KMS-11 (cell line): ENCODE measurements at regions not wholly inside any gene's neighbourhood (a gene's known extent, or its start where the extent isn't known, plus 50 kb on each side); places are given as distances from the start of the nearest gene placed in this dataset.
A peak's percentile ranks its signal among the peaks of the same experiment; 100 is the strongest.

Source experiments
- H2AFZ ChIP-seq: fragments of 200-600 bp; sonication (generic); 2 replicates; pipeline ENCODE4 v1.6.1; 2016; ENCODE audit warnings: antibody characterized with exemption, mixed run types, low read depth
- H3K27ac ChIP-seq: fragments of 200-600 bp; sonication (generic); 2 replicates; pipeline ENCODE4 v1.6.1; 2016; ENCODE audit warnings: mild to moderate bottlenecking, mixed run types
- H3K27me3 ChIP-seq: fragments of 200-600 bp; sonication (generic); 2 replicates; pipeline ENCODE4 v1.6.1; 2017; ENCODE audit warnings: mild to moderate bottlenecking, low read depth, mixed run types, moderate library complexity; ENCODE audit not compliant: insufficient read depth
- H3K36me3 ChIP-seq: fragments of 200-600 bp; sonication (generic); 2 replicates; pipeline ENCODE4 v1.6.1; 2017; ENCODE audit warnings: mild to moderate bottlenecking, mixed run types; ENCODE audit not compliant: insufficient read depth
- H3K4me1 ChIP-seq: fragments of 200-600 bp; sonication (generic); 2 replicates; pipeline ENCODE4 v1.6.1; 2016; ENCODE audit warnings: mild to moderate bottlenecking, low read depth, mixed run types; ENCODE audit not compliant: poor library complexity, severe bottlenecking
- H3K4me2 ChIP-seq: fragments of 200-600 bp; sonication (generic); 2 replicates; pipeline ENCODE4 v1.7.0; 2016; ENCODE audit warnings: mild to moderate bottlenecking, mixed run types
- H3K4me3 ChIP-seq: fragments of 200-600 bp; sonication (generic); IDR thresholded peaks from 2 replicates; pipeline ENCODE4 v1.6.1; 2017; ENCODE audit warnings: low read depth, low read length, mixed read lengths; ENCODE audit not compliant: insufficient read depth
- H3K79me2 ChIP-seq: fragments of 200-600 bp; sonication (generic); 2 replicates; pipeline ENCODE4 v1.6.1; 2016; ENCODE audit warnings: low read depth, mixed run types; ENCODE audit not compliant: insufficient read depth
- H3K9ac ChIP-seq: fragments of 200-600 bp; sonication (generic); 2 replicates; pipeline ENCODE4 v1.6.1; 2016; ENCODE audit warnings: mild to moderate bottlenecking, mixed run types
- H4K20me1 ChIP-seq: fragments of 200-600 bp; sonication (generic); 2 replicates; pipeline ENCODE4 v1.6.1; 2016; ENCODE audit warnings: mild to moderate bottlenecking, mixed run types; ENCODE audit not compliant: insufficient read depth
- CTCF ChIP-seq: fragments of 200-600 bp; sonication (generic); conservative IDR thresholded peaks from 2 replicates; pipeline ENCODE4 v1.6.1; 2017; ENCODE audit warnings: low read depth, mild to moderate bottlenecking, antibody characterized with exemption, low read length, moderate library complexity, mixed read lengths

GRCh38 chr18:53971331-53971730, 253.1 kb downstream of the MBD2 start:
- TF ChIP-seq CTCF, result no peak

GRCh38 chr18:53952700-53953099, 271.8 kb downstream of the MBD2 start:
- H2AFZ ChIP-seq, result no peak overlapping the region
- H3K27me3 ChIP-seq, result no peaks in the 10 kb centered on the region
- no peak overlapping the region for H3K4me3 ChIP-seq
- TF ChIP-seq CTCF, result no peak
- peak overlapping the region; percentile 1; the same call in 1 of the 2 replicates for H3K27ac ChIP-seq
- H3K4me2 ChIP-seq, result peak overlapping the region; percentile 51
- no peaks in the 10 kb centered on the region for H3K79me2 ChIP-seq
- peaks cover 32% of the 10 kb centered on the region for H3K4me1 ChIP-seq
- H4K20me1 ChIP-seq, result no peaks in the 10 kb centered on the region
- H3K9ac ChIP-seq, result no peak overlapping the region
- no peaks in the 10 kb centered on the region for H3K36me3 ChIP-seq

More at GRCh38 chr18:53971331-53971730, 253.1 kb downstream of the MBD2 start:
- Histone ChIP-seq H4K20me1 (no peaks in the 10 kb centered on the region), H3K79me2 (no peaks in the 10 kb centered on the region), H3K27ac (no peak overlapping the region), H3K27me3 (no peaks in the 10 kb centered on the region), H3K4me3 (no peak overlapping the region), H3K4me2 (no peak overlapping the region), H3K36me3 (no peaks in the 10 kb centered on the region), H3K9ac (no peak overlapping the region), H2AFZ (no peak overlapping the region), H3K4me1 (no peaks in the 10 kb centered on the region)

GRCh38 chr18:53950545-53950944, 273.9 kb downstream of the MBD2 start:
- no peak for TF ChIP-seq CTCF
- no peaks in the 10 kb centered on the region for H3K79me2 ChIP-seq
- H3K27me3 ChIP-seq, result no peaks in the 10 kb centered on the region

GRCh38 chr18:53948991-53949390, 275.5 kb downstream of the MBD2 start:
- Histone ChIP-seq H3K79me2 (no peaks in the 10 kb centered on the region), H3K4me2 (no peak overlapping the region), H3K4me1 (peaks cover 32% of the 10 kb centered on the region), H2AFZ (no peak overlapping the region), H3K27me3 (no peaks in the 10 kb centered on the region), H3K27ac (no peak overlapping the region), H3K4me3 (no peak overlapping the region), H4K20me1 (no peaks in the 10 kb centered on the region), H3K36me3 (no peaks in the 10 kb centered on the region), H3K9ac (no peak overlapping the region)
- no peak for TF ChIP-seq CTCF

More at GRCh38 chr18:53950545-53950944, 273.9 kb downstream of the MBD2 start:
- H3K4me1 ChIP-seq, result peaks cover 32% of the 10 kb centered on the region
- no peak overlapping the region for H3K4me3 ChIP-seq
- no peaks in the 10 kb centered on the region for H3K36me3 ChIP-seq
- H3K4me2 ChIP-seq, result no peak overlapping the region
- H4K20me1 ChIP-seq, result no peaks in the 10 kb centered on the region
- H3K9ac ChIP-seq, result no peak overlapping the region
- no peak overlapping the region for H2AFZ ChIP-seq
- no peak overlapping the region for H3K27ac ChIP-seq
